Keratinocyte (primary cell): ENCODE measurements at regions not wholly inside any gene's neighbourhood (a gene's known extent, or its start where the extent isn't known, plus 50 kb on each side); places are given as distances from the start of the nearest gene placed in this dataset.

Experiments used
- DNase-seq: peaks from one replicate; pipeline ENCODE4 v3.0.0-alpha.2; 2011; ENCODE audit warnings: low read depth, missing footprints, low spot score
- FAIRE-seq: peaks from 2 replicates; lab custom pipeline; 2011; peaks lifted over from hg19 to GRCh38; lab: Jason Lieb, UNC
- H2AFZ ChIP-seq: 2 replicates; pipeline ENCODE4 v1.6.0; 2012; ENCODE audit warnings: low read length, control low read depth, inconsistent platforms; ENCODE audit not compliant: control insufficient read depth
- H3K27ac ChIP-seq: 2 replicates; pipeline ENCODE4 v1.5.1; 2011; ENCODE audit warnings: low read length; ENCODE audit not compliant: control insufficient read depth, insufficient read depth
- H3K27me3 ChIP-seq: 3 replicates; pipeline ENCODE4 v1.6.0; 2011; ENCODE audit warnings: low read length; ENCODE audit not compliant: control insufficient read depth, insufficient read depth; ENCODE audit errors: extremely low read depth
- H3K36me3 ChIP-seq, 2 experiments: 2 replicates in 1 of 2; 3 replicates in 1 of 2; pipeline ENCODE4 v1.5.1; 2011; ENCODE audit warnings: low read length in 2 of 2, mild to moderate bottlenecking in 1 of 2; ENCODE audit not compliant: control insufficient read depth in 2 of 2, insufficient read depth in 2 of 2; ENCODE audit errors: extremely low read depth in 1 of 2
- H3K4me1 ChIP-seq: 3 replicates; pipeline ENCODE4 v1.5.1; 2011; ENCODE audit warnings: low read length; ENCODE audit not compliant: control insufficient read depth, insufficient read depth; ENCODE audit errors: extremely low read depth
- H3K4me2 ChIP-seq: 3 replicates; pipeline ENCODE4 v1.6.0; 2011; ENCODE audit warnings: low read depth, low read length; ENCODE audit not compliant: control insufficient read depth, insufficient read depth; ENCODE audit errors: extremely low read depth
- H3K4me3 ChIP-seq, 3 experiments: fragments of 200-600 bp in 1 of 3; sonication (generic) in 1 of 3; 2 replicates in 2 of 3; 3 replicates in 1 of 3; pipeline ENCODE4 v1.5.1; 2011 to 2016; ENCODE audit warnings: low read length in 3 of 3, mild to moderate bottlenecking in 3 of 3, control low read depth in 2 of 3, inconsistent platforms in 1 of 3, low read depth in 1 of 3, mixed read lengths in 1 of 3, mixed run types in 1 of 3, moderate library complexity in 1 of 3; ENCODE audit not compliant: control insufficient read depth in 2 of 3, insufficient read depth in 2 of 3; ENCODE audit errors: extremely low read depth in 1 of 3
- H3K79me2 ChIP-seq: 2 replicates; pipeline ENCODE4 v1.6.0; 2012; ENCODE audit warnings: low read length; ENCODE audit not compliant: control insufficient read depth, insufficient read depth
- H3K9ac ChIP-seq: 3 replicates; pipeline ENCODE4 v1.6.0; 2011; ENCODE audit warnings: low read length; ENCODE audit not compliant: control insufficient read depth, insufficient read depth; ENCODE audit errors: extremely low read depth
- H3K9me1 ChIP-seq: 3 replicates; pipeline ENCODE4 v1.6.0; 2011; ENCODE audit warnings: low read length; ENCODE audit not compliant: control insufficient read depth, insufficient read depth; ENCODE audit errors: extremely low read depth
- H3K9me3 ChIP-seq: 2 replicates; pipeline ENCODE4 v1.5.1; 2012; ENCODE audit warnings: low read depth, low read length; ENCODE audit not compliant: control insufficient read depth
- H4K20me1 ChIP-seq: 3 replicates; pipeline ENCODE4 v1.6.0; 2011; ENCODE audit warnings: low read length; ENCODE audit not compliant: control insufficient read depth, insufficient read depth; ENCODE audit errors: extremely low read depth
- EZH2 ChIP-seq: IDR thresholded peaks from one replicate; pipeline ENCODE4 v1.6.1; 2012; ENCODE audit warnings: inconsistent platforms, mild to moderate bottlenecking, low read length, moderate library complexity
- dilution Hi-C: fragments of 300-500 bp; cut with MboI; formaldehyde crosslinking; loops from one replicate; pipeline ENCODE4 v1.7.0; 2020; ENCODE audit warnings: low sequenced_read_pairs; ENCODE audit not compliant: extremely low pct_ligation_motif_present
- TF ChIP-seq, protein P1 (sequence below), 3 experiments: IDR thresholded peaks in 1 of 3; conservative IDR thresholded peaks in 1 of 3; optimal IDR thresholded peaks in 1 of 3; 2 replicates in 2 of 3; 3 replicates in 1 of 3; pipeline versions ENCODE3 to v1.5.1; 2011; ENCODE audit warnings: low read length in 3 of 3, mild to moderate bottlenecking in 3 of 3, moderate library complexity in 2 of 3, control low read depth in 1 of 3, inconsistent platforms in 1 of 3; ENCODE audit not compliant: insufficient read depth in 2 of 3; ENCODE audit errors: extremely low read depth in 1 of 3

DNA sequence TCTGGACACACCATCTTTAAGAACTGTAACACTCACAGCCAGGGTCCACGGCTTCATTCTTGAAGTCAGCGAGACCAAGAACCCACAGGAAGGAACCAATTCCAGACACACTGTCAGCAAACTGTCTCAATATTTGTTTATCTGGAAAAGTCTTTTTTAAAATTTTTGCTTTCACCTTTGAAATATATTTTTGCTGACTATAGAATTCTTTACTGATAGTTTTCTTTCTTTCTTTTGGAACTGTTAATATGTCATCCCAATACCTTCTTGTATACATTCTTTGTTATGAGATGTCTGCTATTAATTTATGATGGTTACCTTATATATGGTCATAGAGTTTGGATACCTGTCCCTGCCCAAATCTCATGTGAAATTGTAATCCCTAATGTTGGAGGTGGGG lies 145.1 kb upstream of the IRX4 start:
- no peak for TF ChIP-seq EZH2
- TF ChIP-seq, protein P1, sequence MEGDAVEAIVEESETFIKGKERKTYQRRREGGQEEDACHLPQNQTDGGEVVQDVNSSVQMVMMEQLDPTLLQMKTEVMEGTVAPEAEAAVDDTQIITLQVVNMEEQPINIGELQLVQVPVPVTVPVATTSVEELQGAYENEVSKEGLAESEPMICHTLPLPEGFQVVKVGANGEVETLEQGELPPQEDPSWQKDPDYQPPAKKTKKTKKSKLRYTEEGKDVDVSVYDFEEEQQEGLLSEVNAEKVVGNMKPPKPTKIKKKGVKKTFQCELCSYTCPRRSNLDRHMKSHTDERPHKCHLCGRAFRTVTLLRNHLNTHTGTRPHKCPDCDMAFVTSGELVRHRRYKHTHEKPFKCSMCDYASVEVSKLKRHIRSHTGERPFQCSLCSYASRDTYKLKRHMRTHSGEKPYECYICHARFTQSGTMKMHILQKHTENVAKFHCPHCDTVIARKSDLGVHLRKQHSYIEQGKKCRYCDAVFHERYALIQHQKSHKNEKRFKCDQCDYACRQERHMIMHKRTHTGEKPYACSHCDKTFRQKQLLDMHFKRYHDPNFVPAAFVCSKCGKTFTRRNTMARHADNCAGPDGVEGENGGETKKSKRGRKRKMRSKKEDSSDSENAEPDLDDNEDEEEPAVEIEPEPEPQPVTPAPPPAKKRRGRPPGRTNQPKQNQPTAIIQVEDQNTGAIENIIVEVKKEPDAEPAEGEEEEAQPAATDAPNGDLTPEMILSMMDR (optimal IDR thresholded peaks at IDR 0.05 in 1 of 3, IDR thresholded peaks at IDR 0.05 in 1 of 3, conservative IDR thresholded peaks at IDR 0.05 in 1 of 3; ENCODE audit: extremely low read depth in 1 of 3, insufficient read depth in 2 of 3, low read length in 3 of 3), result no peak
- Histone ChIP-seq H3K79me2 (no peaks in the 10 kb centered on the region), H3K9me1 (no peaks in the 10 kb centered on the region), H3K9ac (no peak overlapping the region), H3K4me1 (peaks cover 9% of the 10 kb centered on the region), H3K9me3 (no peaks in the 10 kb centered on the region), H3K27me3 (peaks cover 4% of the 10 kb centered on the region), H2AFZ (no peak overlapping the region), H3K4me3 (no peak overlapping the region), H3K36me3 (no peaks in the 10 kb centered on the region), H3K4me2 (no peak overlapping the region), H3K27ac (no peak overlapping the region), H4K20me1 (no peaks in the 10 kb centered on the region)
- DNase-seq, result no peak
- dilution Hi-C loops, result no loop called here
- FAIRE-seq, result no peak

DNA sequence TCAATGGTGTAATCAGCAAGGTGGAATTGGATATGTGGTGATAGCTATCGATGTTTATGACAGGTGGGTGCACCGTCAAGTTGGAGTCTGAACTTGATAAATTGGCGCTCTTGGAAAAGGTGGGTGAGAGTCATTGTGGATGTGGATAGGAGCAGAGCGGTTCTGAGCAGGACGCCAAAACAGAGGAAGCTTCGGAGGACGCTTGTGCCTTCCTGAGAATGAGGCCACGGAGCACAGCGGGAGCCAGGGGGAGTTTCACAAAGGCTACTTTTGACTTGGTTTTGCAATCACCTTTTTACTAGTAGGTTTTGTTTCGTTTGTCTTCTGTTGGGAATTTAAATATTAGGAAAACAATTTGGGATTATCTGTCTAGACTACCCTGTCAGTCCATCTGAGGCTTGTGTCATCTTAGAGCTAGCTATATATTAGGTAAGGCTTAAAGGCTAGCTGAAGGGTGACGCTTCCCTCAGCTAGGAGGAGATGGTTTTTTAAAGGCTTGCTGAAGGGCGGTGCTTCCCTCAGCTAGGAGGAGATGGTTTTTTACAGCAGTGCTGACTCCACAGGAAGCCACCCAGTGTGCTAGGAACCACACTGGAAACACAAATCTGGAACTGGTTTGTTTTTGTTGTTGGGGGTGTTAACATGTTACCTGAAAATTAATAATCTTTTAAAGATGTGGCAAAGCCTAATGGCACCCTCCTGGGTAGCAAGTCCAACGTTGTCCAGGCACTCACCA lies 142.4 kb upstream of the IRX4 start:
- Histone ChIP-seq H3K9me3 (no peaks in the 10 kb centered on the region), H3K9ac (no peak overlapping the region), H3K36me3 (no peaks in the 10 kb centered on the region), H3K4me1 (peaks cover 18% of the 10 kb centered on the region), H3K4me2 (no peak overlapping the region), H3K27ac (no peak overlapping the region), H3K4me3 (no peak overlapping the region), H2AFZ (no peak overlapping the region), H4K20me1 (no peaks in the 10 kb centered on the region), H3K9me1 (no peaks in the 10 kb centered on the region), H3K79me2 (no peaks in the 10 kb centered on the region), H3K27me3 (peaks cover 2% of the 10 kb centered on the region)
- no peak for FAIRE-seq
- dilution Hi-C loops, result no loop called here
- TF ChIP-seq, protein P1 (optimal IDR thresholded peaks at IDR 0.05 in 1 of 3, IDR thresholded peaks at IDR 0.05 in 1 of 3, conservative IDR thresholded peaks at IDR 0.05 in 1 of 3; ENCODE audit: extremely low read depth in 1 of 3, insufficient read depth in 2 of 3, low read length in 3 of 3), result no peak
- TF ChIP-seq EZH2, result no peak
- no peak for DNase-seq
